Adrenal gland (tissue), 5 donors: ENCODE measurements at regions not wholly inside any gene's neighbourhood (a gene's known extent, or its start where the extent isn't known, plus 50 kb on each side); places are given as distances from the start of the nearest gene placed in this dataset.

ENCODE experiments used
- POLR2A ChIP-seq, 2 donors: fragments of 450-650 bp; IDR thresholded peaks; one replicate each; pipeline ENCODE4 v1.6.1; 2017; ENCODE audit warnings: antibody characterized with exemption in 2 of 2, mild to moderate bottlenecking in 2 of 2, moderate library complexity in 1 of 2
- TF ChIP-seq, protein P1 (sequence below), 6 experiments: fragments of 450-650 bp in 4 of 6; fragments of 200-600 bp in 2 of 6; sonication (generic) in 1 of 6; IDR thresholded peaks; 1 replicate in 5 of 6; 2 replicates in 1 of 6; pipeline versions ENCODE4 v1.5.1 to v1.8.0; 2016 to 2021; ENCODE audit warnings: antibody characterized with exemption in 6 of 6, mild to moderate bottlenecking in 2 of 6, moderate library complexity in 1 of 6
- donor health status: DM: no; HTN: no; CAD: no.

DNA sequence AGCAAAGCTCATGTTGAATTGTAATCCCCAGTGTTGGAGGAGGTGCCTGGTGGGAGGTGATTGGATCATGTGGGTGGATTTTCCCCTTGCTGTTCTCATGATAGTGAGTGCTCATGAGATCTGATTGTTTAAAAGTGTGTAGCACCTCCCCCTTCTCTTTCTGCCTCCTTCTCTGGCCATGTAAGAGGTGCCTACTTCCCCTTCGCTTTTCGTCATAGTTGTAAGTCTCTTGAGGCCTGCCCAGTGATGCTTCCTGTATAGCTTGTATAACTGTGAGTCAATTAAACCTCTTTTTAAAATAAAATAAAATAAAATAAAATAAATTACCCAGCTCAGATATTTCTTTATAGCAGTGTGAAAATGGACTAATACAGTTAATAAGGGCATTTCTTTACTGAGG lies 1025.7 kb downstream of the PLA2G4A start:
- no peak for TF ChIP-seq POLR2A (IDR thresholded peaks at IDR 0.05)
- TF ChIP-seq, protein P1, sequence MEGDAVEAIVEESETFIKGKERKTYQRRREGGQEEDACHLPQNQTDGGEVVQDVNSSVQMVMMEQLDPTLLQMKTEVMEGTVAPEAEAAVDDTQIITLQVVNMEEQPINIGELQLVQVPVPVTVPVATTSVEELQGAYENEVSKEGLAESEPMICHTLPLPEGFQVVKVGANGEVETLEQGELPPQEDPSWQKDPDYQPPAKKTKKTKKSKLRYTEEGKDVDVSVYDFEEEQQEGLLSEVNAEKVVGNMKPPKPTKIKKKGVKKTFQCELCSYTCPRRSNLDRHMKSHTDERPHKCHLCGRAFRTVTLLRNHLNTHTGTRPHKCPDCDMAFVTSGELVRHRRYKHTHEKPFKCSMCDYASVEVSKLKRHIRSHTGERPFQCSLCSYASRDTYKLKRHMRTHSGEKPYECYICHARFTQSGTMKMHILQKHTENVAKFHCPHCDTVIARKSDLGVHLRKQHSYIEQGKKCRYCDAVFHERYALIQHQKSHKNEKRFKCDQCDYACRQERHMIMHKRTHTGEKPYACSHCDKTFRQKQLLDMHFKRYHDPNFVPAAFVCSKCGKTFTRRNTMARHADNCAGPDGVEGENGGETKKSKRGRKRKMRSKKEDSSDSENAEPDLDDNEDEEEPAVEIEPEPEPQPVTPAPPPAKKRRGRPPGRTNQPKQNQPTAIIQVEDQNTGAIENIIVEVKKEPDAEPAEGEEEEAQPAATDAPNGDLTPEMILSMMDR (IDR thresholded peaks at IDR 0.05), result no peak
